Right cardiac atrium (tissue), 5 donors: ENCODE measurements at regions not wholly inside any gene's neighbourhood (a gene's known extent, or its start where the extent isn't known, plus 50 kb on each side); places are given as distances from the start of the nearest gene placed in this dataset.
A peak's percentile ranks its signal among the peaks of the same experiment; 100 is the strongest.

Source experiments
- ATAC-seq, 2 donors: fragments of 200-7000 bp; cut with Tn5 transposase; one replicate each; pipeline versions ENCODE4 v1.8.0 to v1.9.1; 2020; ENCODE audit warnings: moderate library complexity in 2 of 2, mild to moderate bottlenecking in 1 of 2
- DNase-seq, 3 donors: peaks; one replicate each; pipeline ENCODE4 v3.0.0-alpha.2; 2020
- H3K27ac ChIP-seq: one replicate; pipeline ENCODE4 v1.5.1; 2013; ENCODE audit warnings: mild to moderate bottlenecking, low read length, control low read depth, moderate library complexity
- H3K27me3 ChIP-seq: one replicate; pipeline ENCODE4 v1.6.1; 2013; ENCODE audit not compliant: control insufficient read depth, insufficient read depth
- H3K4me1 ChIP-seq: one replicate; pipeline ENCODE4 v1.6.1; 2013; ENCODE audit warnings: low read length; ENCODE audit not compliant: control insufficient read depth, insufficient read depth
- H3K4me3 ChIP-seq: one replicate; pipeline ENCODE4 v1.5.1; 2013; ENCODE audit warnings: low read length, control low read depth
- H3K9me3 ChIP-seq: one replicate; pipeline ENCODE4 v1.6.1; 2013; ENCODE audit warnings: low read length; ENCODE audit not compliant: control insufficient read depth
- WGBS: extraction: QIAGEN DNeasy Blood & Tissue Kit; methylation state at CpG from one replicate; pipeline ENCODE4 v1.1.7; 2013; 5-methylcytosine and 5-hydroxymethylcytosine counted together
- intact Hi-C, 4 donors: fragments of 100-400 bp; cut with DNase I; formaldehyde crosslinking; loops; one replicate each; pipeline versions ENCODE4 v1.11.0 to v1.14.0; 2022 to 2023
- donor health status: healthy with polysubstance abuse.
- donor health status: DM: no; HTN: yes; CAD: no.
- donor health status: DM: no; HTN: no; CAD: no.
- donor health status: DM: no; HTN: yes; CAD: no; lungs with severe emphysema.
- donor health status: DM: yes; HTN: yes; CAD: no.

DNA sequence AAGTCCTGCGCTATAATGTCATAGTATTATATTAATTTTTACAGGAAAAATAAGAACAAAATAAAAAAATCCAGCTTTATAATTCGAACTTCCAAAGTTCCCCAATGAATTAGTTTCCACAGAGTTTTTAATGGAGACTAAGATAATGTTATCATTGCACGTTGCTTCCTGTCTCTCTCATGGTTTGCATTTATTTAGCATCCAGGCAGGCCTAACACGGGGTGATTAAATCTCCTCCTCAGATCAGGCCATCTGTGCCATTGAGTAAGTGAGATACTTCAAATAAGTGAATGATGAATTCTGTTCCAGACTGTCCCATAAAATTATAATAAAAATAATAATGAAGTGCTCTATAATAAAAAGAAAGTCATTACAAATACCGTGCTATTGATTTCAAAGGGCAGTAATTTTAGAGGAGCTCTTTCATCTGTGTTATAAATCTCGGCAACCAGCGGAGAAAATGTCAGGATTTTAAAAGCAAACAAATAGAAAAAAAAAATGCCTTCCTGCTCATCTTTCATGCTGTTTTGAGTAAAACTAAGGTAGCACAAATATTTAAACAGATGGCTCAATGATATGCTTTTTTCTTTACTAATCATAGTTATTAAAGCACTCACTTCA lies 570.6 kb upstream of the ZNF608 start:
- H3K27me3 ChIP-seq = no peaks in the 10 kb centered on the region
- 63% methylated on average over 7 of the region's 7 CpGs for WGBS
- DNase-seq (no peak), ATAC-seq (no peak)
- no peak overlapping the region for H3K4me3 ChIP-seq
- no peaks in the 10 kb centered on the region for H3K9me3 ChIP-seq
- intact Hi-C loops = no loop called here
- H3K27ac ChIP-seq = no peak overlapping the region
- no peaks in the 10 kb centered on the region for H3K4me1 ChIP-seq

DNA sequence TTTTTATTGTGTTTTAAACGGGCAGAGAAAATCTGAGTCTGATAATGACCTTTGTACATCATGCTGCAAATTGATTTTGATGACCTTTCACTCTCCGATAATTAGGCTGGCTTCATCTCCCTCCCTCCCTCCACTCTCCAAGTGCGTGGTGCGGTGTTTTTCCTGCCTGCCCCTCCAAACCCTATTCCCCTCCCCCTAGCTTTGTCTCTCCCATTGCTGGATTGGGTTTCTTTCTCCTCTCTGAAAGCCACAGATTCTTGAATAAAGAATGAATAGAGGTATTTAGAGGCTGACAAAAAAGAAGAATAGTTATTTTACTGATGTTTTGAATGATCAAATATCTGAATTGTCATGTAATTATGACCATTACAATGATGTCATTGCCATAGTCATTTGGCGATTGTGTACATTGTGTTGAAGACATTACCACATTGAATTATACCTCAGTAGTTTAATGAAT lies 571.1 kb upstream of the ZNF608 start:
- no peaks in the 10 kb centered on the region for H3K27me3 ChIP-seq
- WGBS = 79% methylated on average over 5 of the region's 5 CpGs
- H3K9me3 ChIP-seq = no peaks in the 10 kb centered on the region
- no peak overlapping the region for H3K4me3 ChIP-seq
- ATAC-seq = no peak
- no peak overlapping the region for H3K27ac ChIP-seq
- intact Hi-C loops = no loop called here
- no peak for DNase-seq
- H3K4me1 ChIP-seq = no peaks in the 10 kb centered on the region

DNA sequence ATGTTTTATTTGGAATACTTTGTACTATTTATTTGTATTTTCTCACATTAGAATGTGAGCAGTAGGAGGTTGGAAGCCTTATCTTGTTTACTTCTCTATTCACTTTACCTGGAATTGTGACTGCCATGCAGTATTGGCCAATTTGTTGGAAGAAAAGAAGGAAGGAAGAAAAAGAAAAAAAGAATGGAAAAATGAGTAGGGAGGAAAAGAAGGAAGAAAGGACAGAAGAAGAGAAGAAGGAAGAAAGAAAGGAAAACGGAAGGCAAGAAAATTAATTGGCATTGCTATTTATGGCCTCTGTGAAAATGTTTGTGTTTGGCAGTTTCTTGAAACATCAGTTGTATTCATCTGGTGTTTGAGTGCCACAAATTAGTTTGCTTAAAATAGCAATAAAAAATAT lies 575.2 kb upstream of the ZNF608 start:
- intact Hi-C loops = no loop called here
- DNase-seq = no peak
- Histone ChIP-seq H3K4me3 (no peak overlapping the region), H3K4me1 (no peaks in the 10 kb centered on the region), H3K27me3 (no peaks in the 10 kb centered on the region), H3K27ac (no peak overlapping the region), H3K9me3 (no peaks in the 10 kb centered on the region)
- no peak for ATAC-seq
- WGBS = 95% methylated on average over 1 of the region's 1 CpG

DNA sequence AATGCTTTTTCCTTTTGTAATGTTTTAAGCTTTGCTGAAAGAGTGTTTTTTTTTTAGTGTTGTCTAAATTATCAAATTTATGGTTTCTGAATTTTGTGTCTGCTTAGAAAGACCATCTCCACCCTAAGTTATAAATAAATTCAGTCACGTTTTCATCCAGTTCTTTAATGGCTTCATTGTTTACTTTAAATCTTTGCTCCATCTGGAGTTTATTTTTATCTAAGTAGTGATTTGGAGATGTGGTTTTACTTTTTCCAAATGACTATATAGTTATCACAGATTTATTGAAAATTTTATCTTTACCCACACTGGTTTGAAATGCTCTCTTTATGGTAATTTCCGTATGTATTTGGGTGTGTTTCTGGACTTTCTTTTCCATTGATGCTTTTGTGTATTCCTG lies 577.2 kb upstream of the ZNF608 start:
- Histone ChIP-seq H3K27ac (no peak overlapping the region), H3K4me1 (no peaks in the 10 kb centered on the region), H3K4me3 (no peak overlapping the region), H3K27me3 (no peaks in the 10 kb centered on the region), H3K9me3 (no peaks in the 10 kb centered on the region)
- ATAC-seq (no peak), DNase-seq (no peak)
- 42% methylated on average over 2 of the region's 2 CpGs for WGBS
- intact Hi-C loops = no loop called here

DNA sequence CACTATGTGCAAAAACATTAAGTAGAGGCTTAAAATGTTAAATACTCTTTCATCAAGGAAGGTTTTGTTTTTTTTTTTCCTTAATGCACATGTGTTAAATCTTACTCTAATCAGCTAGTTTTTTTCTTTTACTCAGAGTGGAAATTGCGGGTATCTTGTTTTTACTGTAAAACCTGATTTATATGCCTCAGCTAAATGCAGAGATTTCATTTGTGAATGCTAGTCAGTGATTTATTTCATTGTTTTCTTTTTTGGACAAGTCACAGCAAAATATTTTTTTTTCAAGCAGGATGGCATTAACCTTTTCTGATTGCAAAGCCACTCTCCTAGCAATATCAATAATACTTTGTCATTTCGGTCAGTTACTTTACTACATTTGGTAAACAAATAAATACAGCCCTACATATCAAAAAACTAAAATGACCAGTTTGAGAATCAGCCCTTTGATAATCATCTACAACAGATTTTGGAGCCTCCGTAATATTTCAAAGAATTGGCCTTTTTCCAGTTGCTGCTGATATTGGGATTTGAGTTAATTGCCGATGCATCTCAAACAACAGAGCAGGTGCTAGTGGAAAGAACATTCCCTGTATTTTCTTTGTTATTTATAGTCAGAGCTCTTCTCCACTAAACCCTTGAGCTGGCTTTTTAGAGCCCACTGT lies 579.2 kb upstream of the ZNF608 start:
- no peak overlapping the region for H3K4me3 ChIP-seq
- no peaks in the 10 kb centered on the region for H3K27me3 ChIP-seq
- 62% methylated on average over 4 of the region's 4 CpGs for WGBS
- H3K9me3 ChIP-seq = no peaks in the 10 kb centered on the region
- intact Hi-C loops = no loop called here
- DNase-seq = no peak
- ATAC-seq = no peak
- H3K27ac ChIP-seq = no peak overlapping the region
- no peaks in the 10 kb centered on the region for H3K4me1 ChIP-seq

DNA sequence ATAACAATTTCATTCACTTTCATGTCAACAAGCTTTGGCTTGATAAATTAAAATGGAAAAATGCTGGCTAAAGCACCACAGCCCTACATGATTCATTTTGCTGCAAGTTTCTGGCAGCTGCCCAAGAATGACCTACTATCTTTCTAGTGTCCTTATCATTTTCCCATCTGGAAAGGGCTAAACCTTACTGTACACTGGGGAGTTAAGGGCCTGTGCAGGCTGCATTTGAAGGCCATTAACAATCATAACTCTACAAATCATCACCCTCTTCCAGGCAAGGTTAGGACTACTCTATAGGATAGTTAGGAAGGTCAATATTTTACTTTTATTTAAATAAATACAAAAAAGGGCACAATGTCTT lies 579.7 kb upstream of the ZNF608 start:
- DNase-seq (peak in 1 of 3 donors; percentile 18), ATAC-seq (no peak)
- Histone ChIP-seq H3K4me1 (no peaks in the 10 kb centered on the region), H3K4me3 (no peak overlapping the region), H3K27me3 (no peaks in the 10 kb centered on the region), H3K9me3 (no peaks in the 10 kb centered on the region), H3K27ac (no peak overlapping the region)
- intact Hi-C loops = no loop called here

DNA sequence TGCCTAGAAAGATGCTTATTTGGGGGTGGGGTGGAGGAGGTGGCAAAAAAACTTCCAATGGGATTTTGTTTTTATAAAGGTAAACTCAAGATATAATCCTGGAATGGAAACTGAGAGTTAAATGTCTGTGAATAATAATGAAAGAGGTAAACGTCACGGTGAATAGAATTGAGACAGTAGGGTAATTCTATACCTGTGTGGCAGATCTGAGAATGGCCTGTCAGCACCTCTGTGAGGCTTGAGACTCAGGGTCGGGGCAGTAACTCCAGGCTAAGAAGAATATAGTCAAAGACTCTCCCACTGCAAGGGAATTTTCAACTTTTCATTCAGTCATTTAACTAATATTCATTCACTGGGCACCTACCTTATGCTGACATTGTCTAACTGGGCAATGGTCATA lies 581.2 kb upstream of the ZNF608 start:
- no peaks in the 10 kb centered on the region for H3K4me1 ChIP-seq
- ATAC-seq (no peak), DNase-seq (no peak)
- no peaks in the 10 kb centered on the region for H3K27me3 ChIP-seq
- intact Hi-C loops = no loop called here
- no peak overlapping the region for H3K27ac ChIP-seq
- H3K9me3 ChIP-seq = no peaks in the 10 kb centered on the region
- H3K4me3 ChIP-seq = no peak overlapping the region
- WGBS = 81% methylated on average over 3 of the region's 3 CpGs

DNA sequence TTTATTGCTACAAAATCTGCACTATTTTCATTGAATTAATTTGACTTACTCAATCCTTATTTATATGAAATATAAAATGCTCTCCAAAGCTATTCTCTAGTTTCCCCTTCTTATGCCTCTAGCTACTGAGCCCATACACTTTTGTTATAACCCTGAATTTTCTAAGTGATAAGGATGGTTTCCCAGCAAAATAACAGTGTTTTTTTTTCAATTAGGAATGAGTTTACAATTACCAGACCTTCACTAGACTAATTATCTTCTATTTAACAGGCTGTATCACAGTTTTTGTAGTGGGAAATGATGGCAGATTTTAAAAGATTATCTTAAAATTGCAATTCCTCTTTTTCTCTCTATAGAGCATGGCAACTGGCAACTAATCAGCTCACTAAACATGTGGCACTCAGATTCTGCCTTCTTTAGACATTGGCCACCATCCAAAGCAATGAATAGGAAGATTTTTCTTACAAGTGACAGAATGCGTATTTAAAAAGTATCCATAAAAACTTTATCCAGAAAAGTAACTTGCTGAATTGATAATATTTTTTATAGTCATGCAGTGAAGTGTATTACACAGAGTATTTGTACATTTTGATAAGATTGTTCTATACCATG lies 585.7 kb upstream of the ZNF608 start:
- no peak for DNase-seq
- intact Hi-C loops = no loop called here
- Histone ChIP-seq H3K4me3 (no peak overlapping the region), H3K9me3 (no peaks in the 10 kb centered on the region), H3K27ac (no peak overlapping the region), H3K4me1 (no peaks in the 10 kb centered on the region), H3K27me3 (no peaks in the 10 kb centered on the region)
- 92% methylated on average over 1 of the region's 1 CpG for WGBS
- ATAC-seq = no peak

DNA sequence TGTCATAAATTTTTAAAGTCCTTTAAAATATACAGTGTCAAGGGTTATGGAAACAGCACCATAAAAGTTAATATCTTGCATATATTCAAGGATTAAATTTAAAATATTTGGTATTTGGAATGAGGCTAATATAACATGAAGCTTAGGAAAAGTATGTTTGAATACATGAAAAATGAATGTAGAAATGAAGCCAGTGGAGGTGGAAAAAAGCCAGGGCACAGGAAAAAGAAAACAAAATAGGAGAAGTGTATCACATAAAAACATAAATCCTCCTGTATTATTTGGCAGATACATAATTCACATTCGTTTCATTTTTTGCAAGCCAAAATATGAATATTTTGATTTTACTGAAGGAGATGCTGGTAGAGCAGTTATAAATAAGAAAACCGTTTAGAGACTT lies 587.0 kb upstream of the ZNF608 start:
- ATAC-seq (no peak), DNase-seq (no peak)
- no peak overlapping the region for H3K4me3 ChIP-seq
- no peaks in the 10 kb centered on the region for H3K4me1 ChIP-seq
- H3K27ac ChIP-seq = no peak overlapping the region
- no peaks in the 10 kb centered on the region for H3K27me3 ChIP-seq
- intact Hi-C loops = no loop called here
- 63% methylated on average over 2 of the region's 2 CpGs for WGBS
- no peaks in the 10 kb centered on the region for H3K9me3 ChIP-seq

DNA sequence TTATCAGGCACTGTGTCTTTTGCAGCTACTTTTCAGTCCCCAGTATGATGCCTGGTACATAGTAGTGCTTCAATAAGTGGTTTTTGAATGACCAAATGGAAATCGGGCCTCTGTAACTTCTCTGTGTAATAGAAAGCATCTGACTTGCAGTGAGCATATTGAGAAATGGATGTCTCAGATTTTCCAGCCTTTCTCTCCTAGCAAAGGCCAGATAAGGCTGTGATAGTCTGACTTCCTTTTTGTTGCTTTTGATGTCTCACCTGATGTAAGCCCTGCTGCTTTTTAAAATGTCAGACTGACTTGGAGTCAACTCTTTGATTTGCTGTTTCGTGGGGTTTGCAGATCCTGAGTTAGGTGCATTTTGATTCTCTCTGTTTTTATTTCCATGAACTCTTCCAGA lies 590.0 kb upstream of the ZNF608 start:
- Histone ChIP-seq H3K9me3 (no peaks in the 10 kb centered on the region), H3K4me1 (no peaks in the 10 kb centered on the region), H3K27ac (no peak overlapping the region), H3K4me3 (no peak overlapping the region), H3K27me3 (no peaks in the 10 kb centered on the region)
- DNase-seq (no peak), ATAC-seq (no peak)
- intact Hi-C loops = no loop called here
- WGBS = 47% methylated on average over 2 of the region's 2 CpGs

DNA sequence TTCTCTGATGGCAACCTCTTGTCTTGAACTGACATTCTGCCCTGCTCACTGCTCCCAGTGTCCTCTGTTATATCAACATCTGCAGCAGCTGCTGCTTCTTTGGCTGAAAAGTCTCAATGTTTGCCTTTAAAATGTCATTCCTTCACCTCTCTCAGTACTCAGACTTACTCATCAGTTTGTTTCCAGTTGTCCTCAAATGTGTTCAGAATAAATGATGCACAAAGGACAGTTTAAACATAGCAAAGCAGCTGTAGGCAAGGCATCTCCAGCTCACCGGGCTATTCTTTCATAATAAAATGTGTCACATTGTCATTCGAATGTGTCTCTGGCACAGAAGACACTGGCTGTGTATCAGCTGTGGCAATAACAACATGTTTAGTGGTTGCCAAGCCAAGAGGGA lies 590.9 kb upstream of the ZNF608 start:
- H3K4me3 ChIP-seq = no peak overlapping the region
- no peaks in the 10 kb centered on the region for H3K27me3 ChIP-seq
- intact Hi-C loops = no loop called here
- no peak for DNase-seq
- ATAC-seq = peak in 1 of 2 donors; percentile 54
- 45% methylated on average over 2 of the region's 2 CpGs for WGBS
- no peaks in the 10 kb centered on the region for H3K4me1 ChIP-seq
- H3K27ac ChIP-seq = no peak overlapping the region
- no peaks in the 10 kb centered on the region for H3K9me3 ChIP-seq
